GM19239 (cell line): ENCODE measurements at regions not wholly inside any gene's neighbourhood (a gene's known extent, or its start where the extent isn't known, plus 50 kb on each side); places are given as distances from the start of the nearest gene placed in this dataset.

Experiments
- DNase-seq: peaks from one replicate; pipeline ENCODE4 v3.0.0; 2011; ENCODE audit warnings: low spot score; ENCODE audit not compliant: insufficient read length
- FAIRE-seq: peaks from 2 replicates; lab custom pipeline; 2011; peaks lifted over from hg19 to GRCh38; lab: Jason Lieb, UNC

DNA sequence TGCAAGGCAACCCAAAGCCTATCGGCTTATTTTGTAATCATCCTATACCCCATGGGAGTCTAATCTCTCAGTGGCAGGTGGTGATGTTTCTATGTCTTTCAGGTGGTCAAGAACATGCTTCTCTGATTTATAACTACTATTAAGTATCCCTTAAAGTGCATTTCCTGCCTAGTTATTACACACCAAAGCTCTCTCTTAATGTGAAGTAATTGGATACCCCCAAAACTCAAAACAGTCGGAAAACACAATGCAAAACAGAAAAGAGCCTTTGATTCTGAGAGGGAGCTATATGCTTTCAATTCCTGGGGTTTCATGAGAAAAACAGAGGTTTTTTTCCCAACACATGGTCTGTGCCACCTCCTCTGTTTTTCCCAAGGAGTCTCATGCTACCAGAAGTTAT lies 416.4 kb downstream of the CSNK1G3 start:
- FAIRE-seq, result no peak
- DNase-seq, result no peak

- FAIRE-seq (no peak), DNase-seq (no peak)
Observed at GRCh38 chr5:123921193-123921592, 409.2 kb downstream of the CSNK1G3 start.

DNA sequence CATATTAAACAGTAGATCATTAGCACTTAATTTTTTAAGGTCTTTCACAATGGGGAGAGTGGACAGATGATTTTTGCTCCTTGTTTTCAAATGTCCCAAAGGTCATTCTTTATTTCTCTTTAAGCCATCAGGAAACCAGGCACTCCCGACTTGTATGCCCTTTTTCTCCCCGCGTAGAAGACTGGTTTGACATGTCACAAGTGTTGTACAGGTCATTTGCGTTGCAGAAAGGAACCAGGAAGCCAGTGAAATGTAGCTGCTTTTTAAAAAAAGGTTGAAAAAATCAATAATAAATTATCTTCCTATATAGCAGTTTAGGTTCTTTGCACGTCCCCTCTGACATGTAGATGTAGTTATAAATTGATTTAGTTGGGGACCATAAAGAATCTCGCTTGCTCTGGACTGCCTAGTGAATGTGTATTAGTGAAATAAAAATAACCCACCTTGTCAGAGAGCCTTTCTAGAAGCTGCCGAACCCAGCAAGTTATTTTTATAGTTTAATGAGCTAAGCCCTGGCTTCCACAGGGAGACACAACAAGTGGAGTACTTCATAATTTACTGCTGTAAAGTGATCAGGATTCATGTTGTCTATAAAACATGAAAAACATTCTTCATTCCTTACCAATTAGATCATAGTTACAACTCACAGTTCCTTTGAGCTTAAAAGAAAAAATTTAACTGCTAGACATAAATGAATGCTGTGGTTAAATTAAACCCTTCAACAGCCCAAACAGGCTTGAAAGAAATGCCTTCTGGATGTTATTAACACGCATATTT lies 404.6 kb downstream of the CSNK1G3 start:
- DNase-seq (no peak), FAIRE-seq (no peak)

DNA sequence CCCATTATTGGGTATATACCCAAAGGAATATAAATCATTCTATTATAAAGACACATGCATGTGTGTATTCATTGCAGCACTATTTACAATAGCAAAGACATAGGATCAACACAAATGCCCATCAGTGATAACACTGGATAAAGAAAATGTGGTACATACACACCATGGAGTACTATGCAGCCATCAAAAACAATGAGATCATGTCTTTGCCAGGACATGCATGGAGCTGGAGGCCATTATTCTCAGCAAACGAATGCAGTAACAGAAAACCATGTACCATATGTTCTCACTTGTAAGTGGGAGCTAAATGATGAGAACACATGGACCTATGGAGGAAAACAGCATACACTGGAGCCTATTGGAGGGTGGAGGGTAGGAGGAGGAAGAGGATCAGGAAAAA lies 402.4 kb downstream of the CSNK1G3 start:
- FAIRE-seq (no peak), DNase-seq (no peak)

GRCh38 chr5:123907349-123907748 lies 395.4 kb downstream of the CSNK1G3 start:
- DNase-seq (no peak), FAIRE-seq (no peak)

- no peak for FAIRE-seq
- no peak for DNase-seq
Observed at GRCh38 chr5:123906698-123907295, 394.8 kb downstream of the CSNK1G3 start.

DNA sequence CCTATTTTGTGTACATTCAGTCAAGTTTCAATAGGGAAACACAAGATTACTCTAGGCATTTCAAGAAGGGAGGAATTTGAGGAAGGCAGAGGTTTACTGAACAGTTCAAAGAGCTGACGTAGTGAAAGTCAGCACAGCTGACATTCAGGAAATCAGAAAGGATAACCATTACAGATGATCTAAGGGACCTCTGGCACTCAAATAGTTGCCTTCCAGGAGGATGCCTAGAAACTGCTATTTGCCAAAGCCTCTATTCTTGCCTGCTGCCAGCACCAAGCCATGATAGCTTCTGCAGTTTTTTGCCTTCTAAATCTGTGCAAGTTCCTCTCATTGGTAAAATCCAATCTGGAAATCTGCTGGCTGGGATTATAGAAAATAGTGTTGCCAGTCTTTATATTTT lies 373.1 kb downstream of the CSNK1G3 start:
- DNase-seq (no peak), FAIRE-seq (no peak)

DNA sequence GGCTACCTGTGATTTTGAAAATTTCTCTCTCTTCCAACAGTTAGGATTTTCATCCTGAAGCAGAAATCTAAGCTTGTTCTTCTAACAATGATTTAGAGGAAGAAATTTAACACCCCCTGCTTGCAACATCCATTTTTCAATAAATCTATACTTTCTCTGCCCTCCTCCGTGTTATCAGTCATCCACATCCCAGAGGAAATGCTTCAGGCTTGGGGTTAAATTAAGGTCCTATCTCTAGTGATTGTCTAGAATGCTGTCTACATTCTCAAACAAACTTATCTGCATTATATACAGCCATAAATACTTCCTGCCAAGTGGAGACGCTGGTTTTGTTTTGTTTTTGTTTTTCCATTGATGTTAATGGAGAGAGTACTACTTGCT lies 371.0 kb downstream of the CSNK1G3 start:
- FAIRE-seq (no peak), DNase-seq (no peak)

DNA sequence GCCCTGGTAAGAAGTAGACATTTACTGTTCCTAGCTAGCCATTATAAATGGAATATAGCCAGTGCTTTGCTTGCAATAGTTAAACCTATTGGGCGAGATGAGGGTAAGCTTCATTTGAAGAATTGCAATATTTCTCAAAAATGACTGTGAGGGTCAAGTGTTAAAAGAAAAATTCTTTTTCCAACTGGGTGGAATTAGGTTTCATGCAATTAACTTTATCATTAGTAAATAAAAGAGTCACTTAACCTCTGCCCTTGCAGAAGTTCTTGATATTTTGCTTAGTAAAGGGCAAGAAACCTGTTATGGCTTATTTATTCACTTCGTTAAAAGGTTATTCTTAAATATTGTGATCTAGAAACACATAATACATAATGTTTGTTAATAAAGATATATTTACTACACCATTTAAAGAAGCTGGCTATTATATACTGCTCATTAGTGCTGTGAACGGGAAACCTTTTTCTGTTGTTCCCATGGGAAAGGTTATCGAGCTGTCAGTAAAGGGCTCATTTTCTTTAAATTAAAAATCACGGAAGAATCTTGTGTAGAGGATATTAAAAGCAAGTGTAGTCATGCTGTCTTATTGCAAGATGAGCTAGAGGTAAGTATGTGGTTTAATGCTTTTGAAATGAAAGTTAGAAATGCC lies 370.5 kb downstream of the CSNK1G3 start:
- FAIRE-seq (no peak), DNase-seq (no peak)

DNA sequence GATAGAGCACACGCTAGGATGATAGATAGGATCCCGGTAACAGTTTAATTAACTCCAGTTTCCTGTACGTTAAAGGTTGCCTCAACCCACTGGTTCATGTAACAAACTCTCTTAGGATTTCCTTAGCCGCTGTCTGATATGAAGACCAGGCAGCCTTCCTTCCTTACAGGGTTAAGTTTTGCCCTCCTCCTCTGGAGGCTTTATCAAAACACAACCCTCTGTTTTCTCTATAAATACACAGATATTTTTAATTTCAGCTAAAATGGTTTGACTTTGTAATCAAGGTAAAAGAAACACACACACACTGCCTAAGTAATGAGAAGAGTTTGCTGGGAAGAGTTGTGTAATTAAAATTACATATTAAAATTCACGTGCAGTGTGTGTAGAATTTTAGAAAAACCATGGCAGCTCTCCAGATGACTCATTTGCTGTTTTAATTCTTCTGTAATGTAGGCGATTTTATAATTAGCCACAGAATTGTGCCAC lies 369.8 kb downstream of the CSNK1G3 start:
- DNase-seq (no peak), FAIRE-seq (no peak)

- no peak for FAIRE-seq
- no peak for DNase-seq
Observed at GRCh38 chr5:123880875-123881274, 368.9 kb downstream of the CSNK1G3 start.

- no peak for FAIRE-seq
Observed at GRCh38 chr5:123879071-123879470, 367.1 kb downstream of the CSNK1G3 start.

DNA sequence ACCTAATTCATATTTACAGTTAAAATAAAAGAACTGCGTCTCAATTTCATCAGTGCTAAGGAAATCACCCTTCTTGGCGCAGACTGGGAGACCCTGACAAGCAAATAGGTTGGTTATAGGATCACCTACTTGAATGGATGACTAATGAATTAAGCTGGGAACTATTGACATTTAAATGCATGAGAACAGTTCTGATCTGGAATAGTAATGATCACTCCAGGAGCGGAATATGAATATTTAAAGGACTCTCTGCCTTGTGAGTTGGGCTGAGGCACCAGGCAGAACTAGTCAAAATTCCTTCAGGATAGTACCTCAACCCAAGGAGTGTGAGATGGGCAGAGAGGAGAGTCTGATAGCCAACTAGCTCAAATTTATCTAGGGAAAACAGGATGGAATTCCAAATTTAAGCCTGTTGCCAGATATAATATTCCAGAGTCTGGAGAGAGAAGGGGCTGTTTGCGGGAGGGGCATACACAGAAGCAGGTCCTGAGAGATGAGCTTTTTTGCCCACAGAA lies 364.4 kb downstream of the CSNK1G3 start:
- FAIRE-seq (no peak), DNase-seq (no peak)

More at GRCh38 chr5:123879071-123879470, 367.1 kb downstream of the CSNK1G3 start:
- DNase-seq, result no peak

DNA sequence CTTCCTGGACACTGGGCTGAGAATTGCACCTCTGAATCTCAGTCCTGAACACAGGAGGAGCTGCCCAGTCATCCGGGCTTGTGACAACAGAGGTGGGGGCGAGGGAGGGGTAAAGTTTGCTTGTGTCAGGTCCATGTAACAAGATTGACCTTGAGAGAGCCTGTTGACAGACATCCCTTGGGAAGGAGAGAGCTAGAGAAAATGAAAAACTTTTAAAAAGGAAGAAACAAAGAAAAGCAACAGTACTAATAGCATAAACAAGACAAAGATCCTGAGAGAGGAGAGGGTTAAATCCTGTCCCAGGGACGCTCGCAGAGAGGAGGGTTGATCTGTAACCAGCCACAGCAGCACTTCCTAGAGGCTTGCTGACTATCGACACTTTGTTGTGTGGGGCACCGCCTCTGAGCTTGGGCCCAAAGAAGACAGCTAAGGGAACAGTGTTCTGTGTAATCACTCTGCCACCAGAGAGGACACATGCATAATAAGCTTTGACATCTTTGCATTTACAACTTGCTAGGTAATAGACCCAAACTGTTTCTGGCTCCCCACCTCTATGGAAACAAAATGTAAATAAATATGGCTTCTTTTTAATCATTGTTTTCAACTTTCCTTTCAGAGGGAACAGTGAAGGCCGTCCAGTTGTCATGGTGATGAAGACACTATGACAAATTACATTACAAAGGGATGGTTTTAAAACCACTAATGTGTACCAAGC lies 363.7 kb downstream of the CSNK1G3 start:
- DNase-seq (no peak), FAIRE-seq (no peak)

DNA sequence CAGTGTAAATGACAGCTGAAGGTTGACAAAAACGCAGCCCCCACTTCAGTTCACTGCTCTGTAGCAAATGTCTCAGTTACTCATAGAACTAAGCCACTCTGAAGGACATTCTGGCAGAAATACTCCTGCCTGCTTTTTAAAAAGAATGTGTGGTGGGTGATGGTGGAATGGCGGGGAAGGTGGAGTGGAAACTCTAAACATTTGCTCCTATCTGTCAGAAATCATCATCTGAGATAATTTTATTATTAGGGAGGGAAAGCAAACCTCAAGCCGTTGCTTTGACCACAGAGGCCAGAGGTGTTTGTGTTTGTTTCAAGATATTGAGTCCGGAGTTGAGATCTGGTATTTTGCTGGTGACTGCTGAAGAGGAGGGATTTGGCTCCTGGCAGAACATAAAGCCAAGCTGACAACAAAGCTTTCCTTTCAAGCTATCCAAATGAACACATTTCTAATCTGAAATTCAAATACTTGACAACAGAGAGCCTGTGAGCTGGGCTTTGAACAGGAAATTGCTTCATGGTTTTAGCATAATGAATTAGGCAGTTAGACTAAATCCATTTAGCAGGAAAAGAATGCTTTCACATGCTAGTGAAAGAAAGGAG lies 362.7 kb downstream of the CSNK1G3 start:
- FAIRE-seq, result no peak
- no peak for DNase-seq

- DNase-seq (no peak), FAIRE-seq (no peak)
Observed at GRCh38 chr5:123873846-123874245, 361.9 kb downstream of the CSNK1G3 start.

- FAIRE-seq, result no peak
Observed at GRCh38 chr5:123871373-123871772, 359.4 kb downstream of the CSNK1G3 start.

GRCh38 chr5:123868881-123869280 lies 356.9 kb downstream of the CSNK1G3 start:
- DNase-seq (no peak), FAIRE-seq (no peak)

More at GRCh38 chr5:123871373-123871772, 359.4 kb downstream of the CSNK1G3 start:
- no peak for DNase-seq

- peak; percentile 44 for FAIRE-seq
Observed at GRCh38 chr5:123868267-123868666, 356.3 kb downstream of the CSNK1G3 start.

GRCh38 chr5:123865641-123866040 lies 353.7 kb downstream of the CSNK1G3 start:
- FAIRE-seq (no peak), DNase-seq (no peak)

More at GRCh38 chr5:123868267-123868666, 356.3 kb downstream of the CSNK1G3 start:
- no peak for DNase-seq
